ENCODE measurements at regions not wholly inside any gene's neighbourhood (a gene's known extent, or its start where the extent isn't known, plus 50 kb on each side); places are given as distances from the start of the nearest gene placed in this dataset.

GRCh38 chr15:38941399-38941953 is 376.9 kb upstream of the RASGRP1 start:
- H3K27ac ChIP-seq (ENCODE audit: extremely low read length, insufficient read depth, low read length): no peak overlapping the region
- H3K4me2 ChIP-seq (ENCODE audit: low read depth, low read length): no peak overlapping the region
- H2AFZ ChIP-seq (ENCODE audit: low read length): no peak overlapping the region
- H3K27me3 ChIP-seq (ENCODE audit: control insufficient read depth in 1 of 2, insufficient read depth in 2 of 2, low read length in 2 of 2): no peaks in the 10 kb centered on the region
- POLR2A ChIA-PET: no interaction called here
- in situ Hi-C loops (cut with HindIII; ENCODE audit: extremely low pct_ligation_motif_present, low pct_unique_long_range_greater_than_20kb): no loop called here
- H3K9ac ChIP-seq (ENCODE audit: insufficient read depth, low read depth, low read length): no peak overlapping the region
- H4K20me1 ChIP-seq (ENCODE audit: insufficient read depth, low read length): no peaks in the 10 kb centered on the region
- CTCF ChIA-PET (ENCODE audit: low intra/inter-chr PET ratio, low total read pairs): no interaction called here
- 2% methylated on average over 6 of the region's 6 CpGs for WGBS (ENCODE audit: low lambda C conversion rate)
- H3K36me3 ChIP-seq (replicated peaks in 1 of 2; ENCODE audit: control insufficient read depth in 1 of 2, insufficient read depth in 2 of 2, low read length in 2 of 2): no peaks in the 10 kb centered on the region
- no peaks in the 10 kb centered on the region for H3K4me1 ChIP-seq (ENCODE audit: insufficient read depth, low read length)
- DNase-seq (ENCODE audit: low spot score) (no peak), ATAC-seq (no peak), FAIRE-seq (no peak)
- no peaks in the 10 kb centered on the region for H3K79me2 ChIP-seq (ENCODE audit: insufficient read depth, low read length)
- H3K4me3 ChIP-seq (replicated peaks in 1 of 3; ENCODE audit: insufficient read depth in 1 of 3, low read depth in 2 of 3, low read length in 3 of 3): no peak overlapping the region
- BruUV-seq (replicated peaks): no TSS peak
- TF ChIP-seq PRMT3 (CRISPR knock-in tag; IDR thresholded peaks at IDR 0.05; ENCODE audit: borderline replicate concordance, low read depth) (no peak), LBX2 (CRISPR knock-in tag; IDR thresholded peaks at IDR 0.05; ENCODE audit: borderline replicate concordance) (no peak), TCF7L2 (IDR thresholded peaks at IDR 0.05; ENCODE audit: low read depth, low read length) (no peak), RELA (CRISPR knock-in tag; IDR thresholded peaks at IDR 0.05) (no peak)
- intact Hi-C loops (cut with micrococcal nuclease; ENCODE audit: unreplicated experiment): no loop called here
- H3K9me3 ChIP-seq (ENCODE audit: low read length): no peaks in the 10 kb centered on the region

- POLR2A ChIA-PET: no interaction called here
- FAIRE-seq: no peak
These were observed 379.9 kb upstream of the RASGRP1 start for GRCh38 chr15:38944536-38944935.

More at GRCh38 chr15:38944536-38944935, 379.9 kb upstream of the RASGRP1 start:
- Histone ChIP-seq H3K4me3 (replicated peaks in 1 of 3; ENCODE audit: insufficient read depth in 1 of 3, low read depth in 2 of 3, low read length in 3 of 3) (no peak overlapping the region), H3K27me3 (ENCODE audit: control insufficient read depth in 1 of 2, insufficient read depth in 2 of 2, low read length in 2 of 2) (no peaks in the 10 kb centered on the region; a peak in 1 of 5 replicates), H3K27ac (ENCODE audit: extremely low read length, insufficient read depth, low read length) (no peak overlapping the region), H3K36me3 (replicated peaks in 1 of 2; ENCODE audit: control insufficient read depth in 1 of 2, insufficient read depth in 2 of 2, low read length in 2 of 2) (no peaks in the 10 kb centered on the region), H3K79me2 (ENCODE audit: insufficient read depth, low read length) (no peaks in the 10 kb centered on the region), H3K4me1 (ENCODE audit: insufficient read depth, low read length) (no peaks in the 10 kb centered on the region), H2AFZ (ENCODE audit: low read length) (no peak overlapping the region), H3K4me2 (ENCODE audit: low read depth, low read length) (no peak overlapping the region), H3K9ac (ENCODE audit: insufficient read depth, low read depth, low read length) (no peak overlapping the region), H3K9me3 (ENCODE audit: low read length) (no peaks in the 10 kb centered on the region), H4K20me1 (ENCODE audit: insufficient read depth, low read length) (no peaks in the 10 kb centered on the region)
- BruUV-seq (replicated peaks): no TSS peak
- ATAC-seq: no peak
- CTCF ChIA-PET (ENCODE audit: low intra/inter-chr PET ratio, low total read pairs): no interaction called here
- in situ Hi-C loops (cut with HindIII; ENCODE audit: extremely low pct_ligation_motif_present, low pct_unique_long_range_greater_than_20kb) (no loop called here), intact Hi-C loops (cut with micrococcal nuclease; ENCODE audit: unreplicated experiment) (no loop called here)
- no peak for DNase-seq (ENCODE audit: low spot score)
- TF ChIP-seq ZNF577 (CRISPR knock-in tag; IDR thresholded peaks at IDR 0.05; ENCODE audit: borderline replicate concordance, low read depth): no peak
- no peak for TF ChIP-seq JUND (CRISPR knock-in tag; IDR thresholded peaks at IDR 0.05)
- no peak for TF ChIP-seq GFI1 (CRISPR knock-in tag; IDR thresholded peaks at IDR 0.05; ENCODE audit: borderline replicate concordance)
- no peak for TF ChIP-seq SMC3 (IDR thresholded peaks at IDR 0.05; ENCODE audit: low read length)
- TF ChIP-seq ZNF354B (CRISPR knock-in tag; IDR thresholded peaks at IDR 0.05): no peak
- no peak for TF ChIP-seq ZNF709 (CRISPR knock-in tag; IDR thresholded peaks at IDR 0.05)
